AG09319 (cell line): ENCODE measurements at regions not wholly inside any gene's neighbourhood (a gene's known extent, or its start where the extent isn't known, plus 50 kb on each side); places are given as distances from the start of the nearest gene placed in this dataset.

Source experiments
- DNase-seq: peaks from one replicate; pipeline ENCODE4 v3.0.0-alpha.2; 2010; ENCODE audit warnings: low read depth; ENCODE audit errors: extremely low read depth
- CTCF ChIP-seq: IDR thresholded peaks from 2 replicates; pipeline ENCODE4 v1.5.1; 2011; ENCODE audit warnings: low read depth, mild to moderate bottlenecking, inconsistent platforms, low read length, moderate library complexity

DNA sequence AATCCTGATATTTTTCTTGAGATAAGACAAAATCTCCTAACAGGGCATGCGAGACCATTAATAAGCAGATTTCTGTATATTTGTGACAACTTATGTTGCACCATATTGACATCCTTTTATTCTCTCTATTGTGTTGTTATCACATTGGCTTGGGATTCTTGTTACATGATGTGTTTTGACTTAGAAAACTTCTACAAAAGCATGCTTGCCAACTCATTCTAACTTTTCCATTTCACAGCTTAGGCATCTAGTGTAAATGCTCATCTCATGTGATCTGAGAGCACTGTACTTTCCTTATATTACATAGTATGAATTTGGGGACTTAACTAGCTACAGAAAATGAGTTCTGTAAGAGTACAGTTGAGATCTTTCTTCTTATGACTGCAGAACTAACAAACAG lies 1040.7 kb upstream of the ADGRB3 start:
- no peak for TF ChIP-seq CTCF
- DNase-seq = no peak

DNA sequence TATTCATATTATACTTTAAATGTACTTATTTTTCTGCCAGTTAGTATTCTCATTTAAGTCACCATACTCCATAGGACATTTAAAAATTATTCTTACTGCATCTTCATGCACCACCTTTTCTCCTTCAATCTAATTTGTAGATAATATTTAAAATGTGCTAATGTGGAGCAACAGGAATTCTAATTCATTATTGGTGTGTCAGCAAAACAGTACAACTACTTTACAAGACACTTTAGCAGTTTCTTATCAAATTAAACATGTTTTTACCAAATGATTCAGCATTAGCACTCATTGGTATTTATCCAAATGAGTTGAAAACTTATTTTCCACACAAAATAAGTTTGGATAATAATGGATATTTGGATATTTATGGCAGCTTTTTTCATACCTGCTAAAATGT lies 1041.8 kb upstream of the ADGRB3 start:
- TF ChIP-seq CTCF = no peak
- DNase-seq = no peak

DNA sequence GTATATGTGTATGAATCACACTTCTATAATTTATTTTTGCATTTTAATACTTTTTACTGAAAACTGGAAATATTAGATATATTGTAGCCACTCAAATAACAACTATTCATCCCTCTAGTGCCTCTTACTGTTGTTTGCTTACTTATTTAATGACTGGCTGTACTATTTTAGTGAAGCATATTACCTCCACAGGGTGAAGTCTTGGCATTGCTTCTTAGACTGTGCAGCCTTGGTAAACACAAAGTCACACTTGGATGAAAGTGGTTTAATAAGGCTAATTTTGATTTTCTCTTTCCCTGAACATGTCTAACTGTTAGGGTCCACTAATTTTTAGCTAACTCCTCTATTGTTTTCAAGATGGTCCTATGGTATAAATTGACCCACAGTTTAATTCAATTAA lies 1043.2 kb upstream of the ADGRB3 start:
- DNase-seq = no peak
- no peak for TF ChIP-seq CTCF

GRCh38 chr6:67567842-67568241 lies 1067.2 kb upstream of the ADGRB3 start:
- DNase-seq = no peak
- no peak for TF ChIP-seq CTCF

DNA sequence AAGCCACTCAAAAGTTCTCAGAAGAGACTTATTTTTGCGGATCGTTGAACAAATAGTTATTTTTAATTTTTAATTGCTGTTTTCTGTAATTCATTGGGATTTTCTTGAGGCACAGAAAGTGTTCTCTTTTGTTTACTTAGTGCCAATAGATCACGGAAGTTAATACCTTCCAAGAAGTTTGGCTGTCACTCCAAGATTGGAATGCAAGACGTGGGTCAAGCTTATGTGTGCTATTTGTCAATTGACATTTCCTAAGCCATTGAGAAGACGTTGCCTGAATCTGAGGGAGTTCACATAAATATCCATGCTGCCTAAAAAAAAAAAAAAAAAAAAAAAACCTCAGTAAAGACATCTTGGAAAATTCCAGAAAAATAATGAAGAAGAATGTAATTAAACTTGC lies 1071.4 kb upstream of the ADGRB3 start:
- TF ChIP-seq CTCF = no peak
- no peak for DNase-seq

DNA sequence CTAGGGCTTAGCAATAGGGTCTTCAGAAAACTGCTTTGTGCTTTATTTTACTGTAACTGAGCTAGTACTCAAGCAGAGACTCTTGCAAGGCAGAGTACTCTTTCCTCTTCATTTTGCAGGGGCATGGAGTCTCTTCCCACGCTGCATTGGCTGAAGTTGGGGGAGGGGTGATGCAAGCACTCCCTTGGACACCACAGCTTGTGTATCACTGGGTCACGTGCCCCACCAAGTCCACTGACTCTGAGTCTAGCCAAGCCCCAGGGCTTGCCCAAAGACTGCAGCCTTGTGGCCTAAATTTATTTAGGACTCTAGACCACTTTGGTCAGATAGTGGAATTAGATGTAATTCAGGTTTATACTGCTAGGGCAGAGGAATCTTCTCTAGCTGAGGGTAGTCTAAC lies 1075.0 kb upstream of the ADGRB3 start:
- no peak for DNase-seq
- no peak for TF ChIP-seq CTCF

DNA sequence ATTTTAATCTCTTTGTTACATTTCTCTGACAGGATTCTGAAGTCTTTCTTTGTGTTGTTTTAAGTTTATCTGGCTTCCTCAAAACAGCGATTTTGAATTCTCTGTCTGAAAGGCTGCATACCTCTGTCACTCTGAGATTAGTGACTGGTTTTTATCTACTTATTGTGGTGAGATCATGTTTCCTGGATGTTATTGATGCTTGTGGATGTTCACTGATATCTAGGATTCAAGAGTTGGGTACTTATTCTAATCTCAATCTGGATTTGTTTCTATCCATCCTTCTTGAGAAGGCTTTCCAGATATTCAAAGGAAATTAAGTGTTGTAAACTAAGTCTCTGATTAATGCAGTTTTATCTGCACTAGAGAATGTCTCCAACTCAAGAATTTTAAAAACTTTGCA lies 1076.1 kb upstream of the ADGRB3 start:
- DNase-seq = no peak
- no peak for TF ChIP-seq CTCF
